GM23338 (cell line): ENCODE measurements at regions not wholly inside any gene's neighbourhood (a gene's known extent, or its start where the extent isn't known, plus 50 kb on each side); places are given as distances from the start of the nearest gene placed in this dataset.

ENCODE experiments used
- CREB1 ChIP-seq: fragments of 250-450 bp; sonication (Bioruptor Pico); IDR thresholded peaks from 2 replicates; pipeline ENCODE4 v1.5.0; 2020; ENCODE audit warnings: low read depth, mild to moderate bottlenecking, moderate library complexity
- CTCF ChIP-seq, 2 experiments: fragments of 200-600 bp in 1 of 2; sonication (generic) in 1 of 2; conservative IDR thresholded peaks; 2 replicates each; pipeline versions ENCODE4 v1.5.1 to v1.6.1; 2016 to 2017; ENCODE audit warnings: antibody characterized with exemption in 2 of 2, low read depth in 2 of 2, mild to moderate bottlenecking in 2 of 2, moderate library complexity in 1 of 2
- EZH2 ChIP-seq: fragments of 200-600 bp; sonication (generic); IDR thresholded peaks from one replicate; pipeline ENCODE4 v1.8.0; 2017; ENCODE audit warnings: antibody characterized with exemption, mild to moderate bottlenecking, low read depth; ENCODE audit not compliant: unreplicated experiment
- JUNB ChIP-seq: IDR thresholded peaks from one replicate; pipeline ENCODE4 v1.6.1; 2016; ENCODE audit warnings: antibody characterized with exemption; ENCODE audit not compliant: unreplicated experiment
- POLR2AphosphoS5 ChIP-seq: IDR thresholded peaks from 2 replicates; pipeline ENCODE4 v1.6.1; 2016; ENCODE audit warnings: antibody characterized with exemption, low read depth
- REST ChIP-seq: IDR thresholded peaks from one replicate; pipeline ENCODE4 v1.6.1; 2018; ENCODE audit warnings: antibody characterized with exemption; ENCODE audit not compliant: unreplicated experiment

- TF ChIP-seq CTCF (conservative IDR thresholded peaks at IDR 0.05; ENCODE audit: low read depth in 2 of 2) (no peak), REST (no peak), EZH2 (no peak), JUNB (no peak), CREB1 (CRISPR knock-in tag) (no peak), POLR2AphosphoS5 (no peak)
Measured at GRCh38 chr14:38737686-38738407, 365.2 kb downstream of the SEC23A start.
